IMR-90 (cell line): ENCODE measurements at regions not wholly inside any gene's neighbourhood (a gene's known extent, or its start where the extent isn't known, plus 50 kb on each side); places are given as distances from the start of the nearest gene placed in this dataset.

Experiments
- ATAC-seq: fragments of 200-7000 bp; cut with Tn5 transposase; 2 replicates; pipeline ENCODE4 v1.9.1; 2020; ENCODE audit warnings: low read depth, mild to moderate bottlenecking, moderate library complexity
- BruUV-seq: library from RNA; stranded (reverse); fragments of 400-500 nt; replicated peaks from 2 replicates; lab custom pipeline; 2021; lab: Mats Ljungman, UMichigan
- CTCF ChIA-PET: fragments of 300-600 bp; formaldehyde crosslinking; extraction: SDS; loops from one replicate; lab custom pipeline; 2021; ENCODE audit warnings: antibody characterized with exemption; lab: Yijun Ruan, JAX
- POLR2A ChIA-PET: fragments of 300-600 bp; sonication (Branson Sonifier 250); formaldehyde crosslinking; loops from one replicate; lab custom pipeline; 2022; ENCODE audit warnings: antibody characterized with exemption; ENCODE audit not compliant: unreplicated experiment; lab: Charles Lee
- DNase-seq: peaks from one replicate; pipeline ENCODE4 v3.0.0; 2013
- H2AFZ ChIP-seq: replicated peaks from 2 replicates; pipeline ENCODE3; 2013; ENCODE audit warnings: low read length, mild to moderate bottlenecking; ENCODE audit not compliant: poor library complexity
- H2AK5ac ChIP-seq: 2 replicates; pipeline ENCODE4 v1.6.1; 2013; ENCODE audit warnings: low read depth, low read length, inconsistent platforms
- H2AK9ac ChIP-seq: replicated peaks from 2 replicates; pipeline ENCODE3; 2013; ENCODE audit warnings: mild to moderate bottlenecking, low read depth, low read length, moderate library complexity; ENCODE audit not compliant: poor library complexity
- H2BK120ac ChIP-seq: 2 replicates; pipeline ENCODE4 v1.6.1; 2013; ENCODE audit warnings: low read depth, low read length, inconsistent platforms
- H2BK15ac ChIP-seq: 3 replicates; pipeline ENCODE4 v1.6.1; 2013; ENCODE audit warnings: low read depth, low read length, inconsistent platforms
- H2BK20ac ChIP-seq: 2 replicates; pipeline ENCODE4 v1.6.1; 2013; ENCODE audit warnings: low read depth, mild to moderate bottlenecking, inconsistent platforms, low read length, moderate library complexity
- H2BK5ac ChIP-seq: 2 replicates; pipeline ENCODE4 v1.6.1; 2013; ENCODE audit warnings: mild to moderate bottlenecking, low read depth, low read length, inconsistent platforms; ENCODE audit not compliant: poor library complexity, severe bottlenecking
- H3K14ac ChIP-seq: replicated peaks from 2 replicates; pipeline ENCODE4 v1.6.1; 2013; ENCODE audit warnings: low read depth, low read length, inconsistent platforms
- H3K18ac ChIP-seq: 2 replicates; pipeline ENCODE4 v1.6.1; 2013; ENCODE audit warnings: low read depth, low read length, control low read depth
- H3K23ac ChIP-seq: 2 replicates; pipeline ENCODE4 v1.6.1; 2013; ENCODE audit warnings: low read depth, low read length, inconsistent platforms
- H3K27ac ChIP-seq: 2 replicates; pipeline ENCODE4 v1.5.1; 2013; ENCODE audit warnings: mild to moderate bottlenecking, control low read depth, low read length; ENCODE audit not compliant: insufficient read depth
- H3K27me3 ChIP-seq: 2 replicates; pipeline ENCODE4 v1.6.1; 2013; ENCODE audit warnings: low read length; ENCODE audit not compliant: control insufficient read depth, insufficient read depth
- H3K36me3 ChIP-seq: 2 replicates; pipeline ENCODE4 v1.6.1; 2013; ENCODE audit warnings: low read length, mixed read lengths; ENCODE audit not compliant: control insufficient read depth, insufficient read depth
- H3K4ac ChIP-seq: 2 replicates; pipeline ENCODE4 v1.6.1; 2013; ENCODE audit warnings: low read depth, low read length, inconsistent platforms
- H3K4me1 ChIP-seq: 2 replicates; pipeline ENCODE4 v1.6.1; 2013; ENCODE audit warnings: low read length, mixed read lengths; ENCODE audit not compliant: control insufficient read depth, insufficient read depth
- H3K4me2 ChIP-seq: 2 replicates; pipeline ENCODE4 v1.6.1; 2013; ENCODE audit warnings: low read depth, mild to moderate bottlenecking, control low read depth, low read length, moderate library complexity
- H3K4me3 ChIP-seq: 2 replicates; pipeline ENCODE4 v1.5.1; 2013; ENCODE audit warnings: low read depth, mild to moderate bottlenecking, control low read depth, low read length, moderate library complexity; ENCODE audit not compliant: insufficient read depth
- H3K56ac ChIP-seq: 2 replicates; pipeline ENCODE4 v1.6.1; 2013; ENCODE audit warnings: low read length, inconsistent platforms; ENCODE audit not compliant: insufficient read depth; ENCODE audit errors: extremely low read depth
- H3K79me1 ChIP-seq, 2 experiments: 2 replicates each; pipeline ENCODE4 v1.6.1; 2013; ENCODE audit warnings: low read length in 2 of 2, inconsistent platforms in 1 of 2, low read depth in 1 of 2
- H3K9ac ChIP-seq: 2 replicates; pipeline ENCODE4 v1.6.1; 2013; ENCODE audit warnings: low read depth, low read length, control low read depth
- H3K9me1 ChIP-seq: 2 replicates; pipeline ENCODE4 v1.6.1; 2013; ENCODE audit warnings: low read length, inconsistent platforms; ENCODE audit not compliant: insufficient read depth
- H3K9me3 ChIP-seq: 2 replicates; pipeline ENCODE4 v1.6.1; 2013; ENCODE audit warnings: low read length; ENCODE audit not compliant: control insufficient read depth, insufficient read depth
- H4K20me1 ChIP-seq: 2 replicates; pipeline ENCODE4 v1.6.1; 2013; ENCODE audit warnings: low read length, inconsistent platforms; ENCODE audit not compliant: insufficient read depth
- H4K5ac ChIP-seq: 2 replicates; pipeline ENCODE4 v1.6.1; 2013; ENCODE audit warnings: mild to moderate bottlenecking, low read depth, low read length, control low read depth
- H4K8ac ChIP-seq, 2 experiments: 2 replicates each; pipeline ENCODE4 v1.6.1; 2013; ENCODE audit warnings: low read depth in 2 of 2, low read length in 2 of 2, control low read depth in 1 of 2, inconsistent platforms in 1 of 2
- H4K91ac ChIP-seq: 2 replicates; pipeline ENCODE4 v1.6.1; 2013; ENCODE audit warnings: low read depth, low read length, inconsistent platforms; ENCODE audit not compliant: insufficient read depth
- CHD1 ChIP-seq: IDR thresholded peaks from 2 replicates; pipeline ENCODE4 v1.6.1; 2012; ENCODE audit warnings: low read depth, low read length, improper control_type of control experiment
- ELK1 ChIP-seq: fragments of 150-350 bp; IDR thresholded peaks from 2 replicates; pipeline ENCODE4 v1.6.1; 2016; ENCODE audit warnings: low read depth, mild to moderate bottlenecking, low read length, moderate library complexity, borderline replicate concordance
- FOS ChIP-seq: fragments of 150-350 bp; IDR thresholded peaks from 2 replicates; pipeline ENCODE4 v1.6.1; 2016; ENCODE audit warnings: low read depth, low read length
- POLR2A ChIP-seq: IDR thresholded peaks from 2 replicates; pipeline ENCODE4 v1.6.1; 2012; ENCODE audit warnings: mild to moderate bottlenecking, low read depth, low read length
- RCOR1 ChIP-seq: IDR thresholded peaks from 2 replicates; pipeline ENCODE4 v1.6.1; 2012; ENCODE audit warnings: mild to moderate bottlenecking, low read length, improper control_type of control experiment; ENCODE audit not compliant: insufficient replicate concordance
- USF2 ChIP-seq: fragments of 150-350 bp; IDR thresholded peaks from 2 replicates; pipeline ENCODE4 v1.6.1; 2017; ENCODE audit warnings: mild to moderate bottlenecking, antibody characterized with exemption, low read length, low read depth
- WGBS, 2 experiments: methylation state at CpG; one replicate each; pipeline versions ENCODE4 v1.1.5 to v1.1.7; 2013; ENCODE audit warnings: missing lambda C conversion rate in 2 of 2; ENCODE audit not compliant: insufficient read length in 1 of 2; ENCODE audit errors: extremely low coverage in 2 of 2; 5-methylcytosine and 5-hydroxymethylcytosine counted together
- dilution Hi-C: fragments of 300-500 bp; cut with HindIII; formaldehyde crosslinking; loops from one replicate; pipeline ENCODE4 v1.14.3; 2018; ENCODE audit warnings: low sequenced_read_pairs; ENCODE audit not compliant: unreplicated experiment
- in situ Hi-C: fragments of 300-500 bp; cut with MboI; formaldehyde crosslinking; loops from 3 replicates; pipeline ENCODE4 v1.14.3; 2019; ENCODE audit warnings: low sequenced_read_pairs, inconsistent platforms, mixed read lengths
- intact Hi-C: fragments of 100-400 bp; cut with micrococcal nuclease; formaldehyde crosslinking; loops from 2 replicates; pipeline ENCODE4 v1.10.0; 2022

- TF ChIP-seq ELK1 (no peak), USF2 (no peak), POLR2A (no peak), CHD1 (no peak), RCOR1 (no peak), FOS (no peak)
- H4K5ac ChIP-seq, result no peak overlapping the region
- CTCF ChIA-PET, result no interaction called here
Observed at GRCh38 chr4:160498211-160498610, 1395.3 kb downstream of the RAPGEF2 start.

More at GRCh38 chr4:160498211-160498610, 1395.3 kb downstream of the RAPGEF2 start:
- no peaks in the 10 kb centered on the region for H3K27me3 ChIP-seq
- POLR2A ChIA-PET, result no interaction called here
- no peak overlapping the region for H3K18ac ChIP-seq
- H3K4me1 ChIP-seq, result no peaks in the 10 kb centered on the region
- H2AFZ ChIP-seq, result no peak overlapping the region
- dilution Hi-C loops, result no loop called here
- H3K56ac ChIP-seq, result no peak overlapping the region
- no peak overlapping the region for H3K4me3 ChIP-seq
- no peak overlapping the region for H2AK9ac ChIP-seq
- H2BK120ac ChIP-seq, result no peak overlapping the region
- DNase-seq (no peak), ATAC-seq (no peak)
- intact Hi-C loops, result no loop called here
- no peak overlapping the region for H3K4ac ChIP-seq
- H4K91ac ChIP-seq, result no peak overlapping the region
- no peak overlapping the region for H3K27ac ChIP-seq
- H4K8ac ChIP-seq, result no peak overlapping the region
- H3K23ac ChIP-seq, result no peak overlapping the region
- no peaks in the 10 kb centered on the region for H3K9me1 ChIP-seq
- no peak overlapping the region for H3K9ac ChIP-seq
- 25% methylated on average over 2 of the region's 4 CpGs; no CpG with 5 or more reads in 1 of the 2 experiments for WGBS, 2 experiments
- H2BK5ac ChIP-seq, result no peak overlapping the region
- no peaks in the 10 kb centered on the region for H3K79me1 ChIP-seq
- H2AK5ac ChIP-seq, result no peak overlapping the region
- no peak overlapping the region for H3K14ac ChIP-seq
- H4K20me1 ChIP-seq, result no peaks in the 10 kb centered on the region
- in situ Hi-C loops, result no loop called here
- no peaks in the 10 kb centered on the region for H3K36me3 ChIP-seq
- no peak overlapping the region for H3K4me2 ChIP-seq
- BruUV-seq, result no TSS peak
- no peak overlapping the region for H2BK20ac ChIP-seq
- H2BK15ac ChIP-seq, result no peak overlapping the region
- H3K9me3 ChIP-seq, result no peaks in the 10 kb centered on the region; the same call in 1 of the 2 replicates
